ENCODE measurements at regions not wholly inside any gene's neighbourhood (a gene's known extent, or its start where the extent isn't known, plus 50 kb on each side); places are given as distances from the start of the nearest gene placed in this dataset.

GRCh38 chr13:79736356-79736755, 255.4 kb downstream of the NDFIP2 start:
- Histone ChIP-seq H3K9me3 (ENCODE audit: insufficient read depth, low read depth) (peaks cover 11% of the 10 kb centered on the region), H3K4me3 (no peak overlapping the region), H3K27ac (peak overlapping the region; percentile 66), H3K4me2 (peak overlapping the region; percentile 34), H3K4me1 (replicated peaks; ENCODE audit: insufficient read depth) (peaks cover 18% of the 10 kb centered on the region), H3K9me2 (ENCODE audit: insufficient read depth) (no peaks in the 10 kb centered on the region), H3F3A (ENCODE audit: insufficient read depth, low read depth) (peaks cover 8% of the 10 kb centered on the region), H3K27me3 (ENCODE audit: insufficient read depth, low read depth) (no peaks in the 10 kb centered on the region), H3K36me3 (ENCODE audit: low read depth) (no peaks in the 10 kb centered on the region), H4K20me1 (ENCODE audit: insufficient read depth) (no peaks in the 10 kb centered on the region), H3K79me2 (ENCODE audit: low read depth) (no peaks in the 10 kb centered on the region), H2AFZ (peak overlapping the region; percentile 78)
- intact Hi-C loops (cut with micrococcal nuclease; ENCODE audit: unreplicated experiment), result loop anchor here (1.0 kb wide), 1 partner anchor 31 kb away; no protein-coding TSS in a partner anchor
- ChIA-PET POLR2A (ENCODE audit: unreplicated experiment) (interaction anchor here (0.6 to 0.8 kb wide), 3 partner anchors 12 to 648 kb away, joined by 4 to 7 read pairs (median 5); partner anchors contain the start of gene SPRY2), CTCF (interaction anchor here (0.6 to 1.1 kb wide), 3 partner anchors 31 to 606 kb away, joined by 3 read pairs; no protein-coding TSS in a partner anchor)
- BruUV-seq (replicated peaks), result no TSS peak
- DNase-seq, result peak; percentile 70 to 81
- TF ChIP-seq, protein P1, sequence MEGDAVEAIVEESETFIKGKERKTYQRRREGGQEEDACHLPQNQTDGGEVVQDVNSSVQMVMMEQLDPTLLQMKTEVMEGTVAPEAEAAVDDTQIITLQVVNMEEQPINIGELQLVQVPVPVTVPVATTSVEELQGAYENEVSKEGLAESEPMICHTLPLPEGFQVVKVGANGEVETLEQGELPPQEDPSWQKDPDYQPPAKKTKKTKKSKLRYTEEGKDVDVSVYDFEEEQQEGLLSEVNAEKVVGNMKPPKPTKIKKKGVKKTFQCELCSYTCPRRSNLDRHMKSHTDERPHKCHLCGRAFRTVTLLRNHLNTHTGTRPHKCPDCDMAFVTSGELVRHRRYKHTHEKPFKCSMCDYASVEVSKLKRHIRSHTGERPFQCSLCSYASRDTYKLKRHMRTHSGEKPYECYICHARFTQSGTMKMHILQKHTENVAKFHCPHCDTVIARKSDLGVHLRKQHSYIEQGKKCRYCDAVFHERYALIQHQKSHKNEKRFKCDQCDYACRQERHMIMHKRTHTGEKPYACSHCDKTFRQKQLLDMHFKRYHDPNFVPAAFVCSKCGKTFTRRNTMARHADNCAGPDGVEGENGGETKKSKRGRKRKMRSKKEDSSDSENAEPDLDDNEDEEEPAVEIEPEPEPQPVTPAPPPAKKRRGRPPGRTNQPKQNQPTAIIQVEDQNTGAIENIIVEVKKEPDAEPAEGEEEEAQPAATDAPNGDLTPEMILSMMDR (conservative IDR thresholded peaks at IDR 0.05), result no peak
- TF ChIP-seq EZH2 (IDR thresholded peaks at IDR 0.05; ENCODE audit: low read depth), result no peak

- H3K4me3 ChIP-seq, result no peak overlapping the region
- BruUV-seq (replicated peaks), result no TSS peak
- POLR2A ChIA-PET (ENCODE audit: unreplicated experiment), result interaction anchor here (0.7 kb wide), 1 partner anchor 113 kb away, joined by 4 read pairs; no protein-coding TSS in a partner anchor
- no peaks in the 10 kb centered on the region for H3K36me3 ChIP-seq (ENCODE audit: low read depth)
- H4K20me1 ChIP-seq (ENCODE audit: insufficient read depth), result no peaks in the 10 kb centered on the region
- no peaks in the 10 kb centered on the region for H3K27me3 ChIP-seq (ENCODE audit: insufficient read depth, low read depth)
- CTCF ChIA-PET, result interaction anchor here (0.5 kb wide), 1 partner anchor 238 kb away, joined by 3 read pairs; no protein-coding TSS in a partner anchor
- no peak overlapping the region for H3K27ac ChIP-seq
- no peaks in the 10 kb centered on the region for H3K79me2 ChIP-seq (ENCODE audit: low read depth)
- TF ChIP-seq EZH2 (IDR thresholded peaks at IDR 0.05; ENCODE audit: low read depth), result no peak
- TF ChIP-seq, protein P1 (conservative IDR thresholded peaks at IDR 0.05), result no peak
- intact Hi-C loops (cut with micrococcal nuclease; ENCODE audit: unreplicated experiment), result no loop called here
- H3K4me1 ChIP-seq (replicated peaks; ENCODE audit: insufficient read depth), result peaks cover 18% of the 10 kb centered on the region
- H3K4me2 ChIP-seq, result no peak overlapping the region
- H2AFZ ChIP-seq, result no peak overlapping the region
- H3K9me3 ChIP-seq (ENCODE audit: insufficient read depth, low read depth), result peaks cover 11% of the 10 kb centered on the region
- H3K9me2 ChIP-seq (ENCODE audit: insufficient read depth), result no peaks in the 10 kb centered on the region
- no peak for DNase-seq
- peaks cover 8% of the 10 kb centered on the region for H3F3A ChIP-seq (ENCODE audit: insufficient read depth, low read depth)
Measured at GRCh38 chr13:79735228-79735627, 254.3 kb downstream of the NDFIP2 start.

- CTCF ChIA-PET, result no interaction called here
- Histone ChIP-seq H3K9me3 (ENCODE audit: insufficient read depth, low read depth) (peaks cover 4% of the 10 kb centered on the region), H3K27me3 (ENCODE audit: insufficient read depth, low read depth) (no peaks in the 10 kb centered on the region), H3K4me1 (replicated peaks; ENCODE audit: insufficient read depth) (peaks cover 10% of the 10 kb centered on the region; the same call in 1 of the 2 replicates), H3K79me2 (ENCODE audit: low read depth) (no peaks in the 10 kb centered on the region), H3K9me2 (ENCODE audit: insufficient read depth) (no peaks in the 10 kb centered on the region), H4K20me1 (ENCODE audit: insufficient read depth) (no peaks in the 10 kb centered on the region), H2AFZ (no peak overlapping the region), H3K4me3 (no peak overlapping the region), H3K4me2 (no peak overlapping the region), H3F3A (ENCODE audit: insufficient read depth, low read depth) (no peaks in the 10 kb centered on the region), H3K27ac (no peak overlapping the region), H3K36me3 (ENCODE audit: low read depth) (no peaks in the 10 kb centered on the region)
- intact Hi-C loops (cut with micrococcal nuclease; ENCODE audit: unreplicated experiment), result no loop called here
- POLR2A ChIA-PET (ENCODE audit: unreplicated experiment), result no interaction called here
- no peak for TF ChIP-seq EZH2 (IDR thresholded peaks at IDR 0.05; ENCODE audit: low read depth)
- TF ChIP-seq, protein P1 (conservative IDR thresholded peaks at IDR 0.05), result no peak
- no TSS peak for BruUV-seq (replicated peaks)
- DNase-seq, result no peak
Measured at GRCh38 chr13:79727086-79727485, 246.1 kb downstream of the NDFIP2 start.
